DOHH2 (cell line): ENCODE measurements at regions not wholly inside any gene's neighbourhood (a gene's known extent, or its start where the extent isn't known, plus 50 kb on each side); places are given as distances from the start of the nearest gene placed in this dataset.
"Not testable (repeated sequence)": the region's sequence is repeated elsewhere in the genome, so short reads cannot be mapped to it uniquely, and the experiment has no call there.

Source experiments
- H3F3A ChIP-seq: fragments of 200-600 bp; sonication (generic), shearing (Covaris generic); 2 replicates; pipeline ENCODE4 v1.6.0; 2016; ENCODE audit warnings: antibody characterized with exemption, mild to moderate bottlenecking; ENCODE audit not compliant: control insufficient read depth, insufficient read depth
- H3K27ac ChIP-seq: fragments of 200-600 bp; sonication (generic); 2 replicates; pipeline ENCODE4 v1.5.1; 2014; ENCODE audit warnings: low read depth, mild to moderate bottlenecking, low read length, moderate library complexity
- H3K27me3 ChIP-seq: fragments of 200-600 bp; sonication (generic); 2 replicates; pipeline ENCODE4 v1.6.1; 2014; ENCODE audit warnings: mild to moderate bottlenecking, low read length, mixed read lengths; ENCODE audit not compliant: control insufficient read depth
- H3K36me3 ChIP-seq: fragments of 200-600 bp; sonication (generic); 2 replicates; pipeline ENCODE4 v1.6.1; 2014; ENCODE audit warnings: mild to moderate bottlenecking, low read length, moderate library complexity, mixed read lengths; ENCODE audit not compliant: control insufficient read depth
- H3K4me1 ChIP-seq: fragments of 200-600 bp; sonication (generic); 2 replicates; pipeline ENCODE4 v1.6.1; 2014; ENCODE audit warnings: mild to moderate bottlenecking, low read length, mixed read lengths; ENCODE audit not compliant: control insufficient read depth
- H3K4me2 ChIP-seq: fragments of 200-600 bp; sonication (generic); 2 replicates; pipeline ENCODE4 v1.6.0; 2014; ENCODE audit warnings: mild to moderate bottlenecking, low read length, moderate library complexity
- H3K4me3 ChIP-seq: fragments of 200-600 bp; sonication (generic); 2 replicates; pipeline ENCODE4 v1.5.1; 2014; ENCODE audit warnings: mild to moderate bottlenecking, low read length, mixed read lengths
- H3K79me2 ChIP-seq: fragments of 200-600 bp; sonication (generic); 2 replicates; pipeline ENCODE4 v1.6.1; 2014; ENCODE audit warnings: mild to moderate bottlenecking, low read length, mixed read lengths; ENCODE audit not compliant: control insufficient read depth
- H3K9me2 ChIP-seq: fragments of 200-600 bp; sonication (generic); replicated peaks from 2 replicates; pipeline ENCODE4 v1.6.1; 2014; ENCODE audit warnings: mild to moderate bottlenecking, low read length, mixed read lengths; ENCODE audit not compliant: control insufficient read depth
- H3K9me3 ChIP-seq: fragments of 200-600 bp; sonication (generic); 2 replicates; pipeline ENCODE4 v1.6.1; 2014; ENCODE audit warnings: antibody characterized with exemption, low read length, mixed read lengths; ENCODE audit not compliant: control insufficient read depth, insufficient read depth
- H4K20me1 ChIP-seq: fragments of 200-600 bp; sonication (generic); 2 replicates; pipeline ENCODE4 v1.6.0; 2014; ENCODE audit warnings: low read depth, mild to moderate bottlenecking, antibody characterized with exemption, low read length, moderate library complexity; ENCODE audit not compliant: control insufficient read depth, insufficient read depth
- CTCF ChIP-seq: fragments of 200-600 bp; sonication (generic); IDR thresholded peaks from one replicate; pipeline ENCODE4 v1.5.1; 2014; ENCODE audit warnings: antibody characterized with exemption, mild to moderate bottlenecking, low read depth, low read length; ENCODE audit not compliant: poor library complexity, severe bottlenecking
- EZH2phosphoT487 ChIP-seq: fragments of 200-600 bp; sonication (generic); IDR thresholded peaks from 2 replicates; pipeline ENCODE4 v1.6.1; 2017; ENCODE audit warnings: borderline replicate concordance, mild to moderate bottlenecking, antibody characterized with exemption, low read length, moderate library complexity, mixed read lengths

GRCh38 chr2:66185497-66186054 lies 249.3 kb upstream of the MEIS1 start:
- Histone ChIP-seq H3K4me3 (no peak overlapping the region), H4K20me1 (no peaks in the 10 kb centered on the region), H3K79me2 (no peaks in the 10 kb centered on the region), H3K9me3 (no peaks in the 10 kb centered on the region), H3K4me2 (no peak overlapping the region), H3K27me3 (no peaks in the 10 kb centered on the region), H3F3A (no peaks in the 10 kb centered on the region), H3K36me3 (no peaks in the 10 kb centered on the region), H3K27ac (no peak overlapping the region), H3K4me1 (no peaks in the 10 kb centered on the region), H3K9me2 (no peaks in the 10 kb centered on the region)
- TF ChIP-seq CTCF = no peak
- no peak for TF ChIP-seq EZH2phosphoT487

- H3K4me1 ChIP-seq, H4K20me1 ChIP-seq, H3K4me2 ChIP-seq, H3K36me3 ChIP-seq, H3K27ac ChIP-seq, H3K9me3 ChIP-seq, H3K79me2 ChIP-seq, H3K27me3 ChIP-seq, H3F3A ChIP-seq, H3K4me3 ChIP-seq, H3K9me2 ChIP-seq: not testable (repeated sequence)
Observed at GRCh38 chr2:66177128-66177796, 257.7 kb upstream of the MEIS1 start.

- H3K27ac ChIP-seq = no peak overlapping the region
- no peak for TF ChIP-seq CTCF
- no peak for TF ChIP-seq EZH2phosphoT487
- H3K9me2 ChIP-seq = no peaks in the 10 kb centered on the region
- H3K36me3 ChIP-seq = no peaks in the 10 kb centered on the region
- H3K4me3 ChIP-seq = no peak overlapping the region
- no peaks in the 10 kb centered on the region for H4K20me1 ChIP-seq
- H3K4me2 ChIP-seq = no peak overlapping the region
- H3K79me2 ChIP-seq = no peaks in the 10 kb centered on the region
- H3K9me3 ChIP-seq = 0 out of 2 replicates have a peak, but pooled peaks cover 5% of the 10 kb centered on the region
- H3K27me3 ChIP-seq = no peaks in the 10 kb centered on the region
- H3K4me1 ChIP-seq = no peaks in the 10 kb centered on the region
- no peaks in the 10 kb centered on the region for H3F3A ChIP-seq
Observed at GRCh38 chr2:66174491-66174890, 260.4 kb upstream of the MEIS1 start.

GRCh38 chr2:66173645-66174044 lies 261.3 kb upstream of the MEIS1 start:
- no peak for TF ChIP-seq CTCF
- no peak for TF ChIP-seq EZH2phosphoT487
- no peaks in the 10 kb centered on the region for H3K36me3 ChIP-seq
- no peaks in the 10 kb centered on the region for H4K20me1 ChIP-seq
- H3K4me3 ChIP-seq = no peak overlapping the region
- no peaks in the 10 kb centered on the region for H3K27me3 ChIP-seq
- no peaks in the 10 kb centered on the region for H3F3A ChIP-seq
- H3K27ac ChIP-seq = no peak overlapping the region
- no peaks in the 10 kb centered on the region for H3K79me2 ChIP-seq
- H3K4me1 ChIP-seq = no peaks in the 10 kb centered on the region
- H3K9me3 ChIP-seq = 0 out of 2 replicates have a peak, but pooled peaks cover 5% of the 10 kb centered on the region
- no peaks in the 10 kb centered on the region for H3K9me2 ChIP-seq
- no peak overlapping the region for H3K4me2 ChIP-seq
